Endothelial cell of umbilical vein (primary cell): ENCODE measurements at regions not wholly inside any gene's neighbourhood (a gene's known extent, or its start where the extent isn't known, plus 50 kb on each side); places are given as distances from the start of the nearest gene placed in this dataset.
A peak's percentile ranks its signal among the peaks of the same experiment; 100 is the strongest.

ENCODE experiments used
- BruUV-seq: library from RNA; stranded (reverse); fragments of 400-500 nt; replicated peaks from 2 replicates; lab custom pipeline; 2021; lab: Mats Ljungman, UMichigan
- CTCF ChIA-PET: fragments of 300-600, 350-600 bp; sonication (Branson Sonifier 250); formaldehyde crosslinking; loops from one replicate; lab custom pipeline; 2021; ENCODE audit warnings: antibody characterized with exemption, inconsistent platforms; lab: Charles Lee
- POLR2A ChIA-PET: fragments of 300-600, 350-600 bp; sonication (Branson Sonifier 250); formaldehyde crosslinking; loops from one replicate; lab custom pipeline; 2021; ENCODE audit warnings: antibody characterized with exemption, inconsistent platforms; lab: Charles Lee
- DNase-seq: peaks from one replicate; pipeline ENCODE4 v3.0.0-alpha.2; 2011; ENCODE audit warnings: low read depth, low spot score
- FAIRE-seq: peaks from 2 replicates; lab custom pipeline; 2011; peaks lifted over from hg19 to GRCh38; lab: Jason Lieb, UNC
- H2AFZ ChIP-seq: 2 replicates; pipeline ENCODE4 v1.6.0; 2012; ENCODE audit warnings: low read depth, low read length, control low read depth, inconsistent platforms
- H3K27ac ChIP-seq: 2 replicates; pipeline ENCODE4 v1.5.1; 2011; ENCODE audit warnings: low read depth, mild to moderate bottlenecking, control low read depth, low read length, moderate library complexity; ENCODE audit not compliant: insufficient read depth
- H3K27me3 ChIP-seq, 2 experiments: 2 replicates each; pipeline versions ENCODE4 v1.6.0 to v1.6.1; 2011; ENCODE audit warnings: low read length in 2 of 2, mixed read lengths in 1 of 2; ENCODE audit not compliant: control insufficient read depth in 2 of 2, insufficient read depth in 2 of 2
- H3K36me3 ChIP-seq, 2 experiments: 2 replicates in 1 of 2; 3 replicates in 1 of 2; pipeline ENCODE4 v1.5.1; 2011; ENCODE audit warnings: low read length in 2 of 2, mild to moderate bottlenecking in 1 of 2, moderate library complexity in 1 of 2; ENCODE audit not compliant: control insufficient read depth in 2 of 2, insufficient read depth in 2 of 2; ENCODE audit errors: extremely low read depth in 1 of 2
- H3K4me1 ChIP-seq: 3 replicates; pipeline ENCODE4 v1.5.1; 2011; ENCODE audit warnings: mild to moderate bottlenecking, low read length; ENCODE audit not compliant: control insufficient read depth, insufficient read depth; ENCODE audit errors: extremely low read depth
- H3K4me2 ChIP-seq: 2 replicates; pipeline ENCODE4 v1.6.1; 2011; ENCODE audit warnings: low read length, control low read depth, mixed read lengths; ENCODE audit not compliant: insufficient read depth
- H3K4me3 ChIP-seq, 3 experiments: fragments of 200-600 bp in 1 of 3; sonication (generic), shearing (Covaris generic) in 1 of 3; replicated peaks in 1 of 3; 2 replicates each; pipeline ENCODE4 v1.5.1; 2011 to 2016; ENCODE audit warnings: control low read depth in 3 of 3, low read length in 3 of 3, mild to moderate bottlenecking in 2 of 3, inconsistent platforms in 1 of 3, low read depth in 1 of 3, moderate library complexity in 1 of 3; ENCODE audit not compliant: insufficient read depth in 1 of 3
- H3K79me2 ChIP-seq: 2 replicates; pipeline ENCODE4 v1.6.0; 2012; ENCODE audit warnings: low read length, inconsistent platforms; ENCODE audit not compliant: control insufficient read depth, insufficient read depth
- H3K9ac ChIP-seq: replicated peaks from 2 replicates; pipeline ENCODE3; 2011; ENCODE audit warnings: low read length, control low read depth; ENCODE audit not compliant: insufficient read depth; ENCODE audit errors: extremely low read depth
- H3K9me1 ChIP-seq: replicated peaks from 3 replicates; pipeline ENCODE4 v1.6.0; 2011; ENCODE audit warnings: mild to moderate bottlenecking, low read length; ENCODE audit not compliant: control insufficient read depth, insufficient read depth; ENCODE audit errors: extremely low read depth
- H3K9me3 ChIP-seq: replicated peaks from 2 replicates; pipeline ENCODE4 v1.5.1; 2012; ENCODE audit warnings: low read length, inconsistent platforms; ENCODE audit not compliant: control insufficient read depth, insufficient read depth
- H4K20me1 ChIP-seq: replicated peaks from 2 replicates; pipeline ENCODE3; 2011; ENCODE audit warnings: mild to moderate bottlenecking, low read length; ENCODE audit not compliant: control insufficient read depth, insufficient read depth; ENCODE audit errors: extremely low read depth
- CTCF ChIP-seq, 2 donors: IDR thresholded peaks; 1 replicate in 1 of 2; 2 replicates in 1 of 2; pipeline ENCODE4 v1.5.1; 2011; ENCODE audit warnings: low read length in 2 of 2, mild to moderate bottlenecking in 2 of 2, moderate library complexity in 2 of 2, control low read depth in 1 of 2, inconsistent platforms in 1 of 2, low read depth in 1 of 2; ENCODE audit not compliant: insufficient read depth in 1 of 2; ENCODE audit errors: extremely low read depth in 1 of 2
- EZH2 ChIP-seq: IDR thresholded peaks from 2 replicates; pipeline ENCODE4 v1.6.1; 2012; ENCODE audit warnings: borderline replicate concordance, low read depth, mild to moderate bottlenecking, moderate library complexity, low read length, inconsistent platforms; ENCODE audit not compliant: severe bottlenecking
- FOS ChIP-seq: IDR thresholded peaks from 2 replicates; pipeline ENCODE4 v1.6.1; 2011; ENCODE audit warnings: mild to moderate bottlenecking, low read length, moderate library complexity, borderline replicate concordance; ENCODE audit not compliant: insufficient read depth
- GATA2 ChIP-seq: IDR thresholded peaks from 2 replicates; pipeline ENCODE4 v1.7.0; 2011; ENCODE audit warnings: low read depth, mild to moderate bottlenecking, moderate library complexity, mixed read lengths, low read length; ENCODE audit not compliant: insufficient read length, insufficient read depth
- JUN ChIP-seq: IDR thresholded peaks from 2 replicates; pipeline ENCODE4 v1.6.1; 2011; ENCODE audit warnings: borderline replicate concordance, low read depth; ENCODE audit not compliant: insufficient read length, insufficient read depth
- MAX ChIP-seq: IDR thresholded peaks from 2 replicates; pipeline ENCODE4 v1.6.1; 2011; ENCODE audit not compliant: insufficient read depth, insufficient read length
- MYC ChIP-seq: IDR thresholded peaks from one replicate; pipeline ENCODE4 v1.6.1; 2011; ENCODE audit warnings: mild to moderate bottlenecking, low read depth, low read length
- POLR2A ChIP-seq: IDR thresholded peaks from 2 replicates; pipeline ENCODE4 v1.6.1; 2012; ENCODE audit warnings: low read depth, mild to moderate bottlenecking, control low read depth, low read length
- POLR2AphosphoS5 ChIP-seq: IDR thresholded peaks from 2 replicates; pipeline ENCODE4 v1.6.1; 2012; ENCODE audit warnings: low read depth, mild to moderate bottlenecking, control low read depth, low read length, moderate library complexity; ENCODE audit not compliant: insufficient read depth
- dilution Hi-C: fragments of 300-500 bp; cut with MboI; formaldehyde crosslinking; loops from one replicate; pipeline ENCODE4 v1.15.0; 2019; ENCODE audit warnings: low sequenced_read_pairs; ENCODE audit not compliant: extremely low pct_ligation_motif_present
- intact Hi-C: fragments of 100-400 bp; cut with micrococcal nuclease; formaldehyde crosslinking; loops from one replicate; pipeline ENCODE4 v1.10.0; 2022

GRCh38 chr4:123144616-123145015, 222.2 kb upstream of the NUDT6 start:
- Histone ChIP-seq H3K4me3 (no peak overlapping the region), H2AFZ (no peak overlapping the region), H3K4me2 (no peak overlapping the region), H3K9me1 (no peaks in the 10 kb centered on the region), H3K4me1 (no peaks in the 10 kb centered on the region), H3K27ac (no peak overlapping the region), H3K9ac (no peak overlapping the region), H4K20me1 (no peaks in the 10 kb centered on the region), H3K9me3 (no peaks in the 10 kb centered on the region), H3K79me2 (no peaks in the 10 kb centered on the region), H3K36me3 (no peaks in the 10 kb centered on the region), H3K27me3 (no peaks in the 10 kb centered on the region)
- DNase-seq (no peak), FAIRE-seq (no peak)
- TF ChIP-seq GATA2, result no peak
- no peak for TF ChIP-seq MAX
- TF ChIP-seq MYC, result no peak
- ChIA-PET CTCF (interaction anchor here (1.0 to 2.2 kb wide), 2 partner anchors 9 to 17 kb away, joined by 3 to 12 read pairs; no protein-coding TSS in a partner anchor), POLR2A (no interaction called here)
- BruUV-seq, result no TSS peak
- intact Hi-C loops, result no loop called here
- dilution Hi-C loops, result no loop called here

GRCh38 chr4:123158576-123158975, 236.2 kb upstream of the NUDT6 start:
- dilution Hi-C loops, result no loop called here
- Histone ChIP-seq H3K4me1 (no peaks in the 10 kb centered on the region), H3K27me3 (no peaks in the 10 kb centered on the region), H3K9me1 (no peaks in the 10 kb centered on the region), H4K20me1 (no peaks in the 10 kb centered on the region), H3K27ac (no peak overlapping the region), H2AFZ (no peak overlapping the region), H3K4me3 (no peak overlapping the region), H3K9ac (no peak overlapping the region), H3K79me2 (no peaks in the 10 kb centered on the region), H3K36me3 (no peaks in the 10 kb centered on the region), H3K4me2 (no peak overlapping the region), H3K9me3 (no peaks in the 10 kb centered on the region)
- BruUV-seq, result no TSS peak
- ChIA-PET CTCF (interaction anchor here (1.5 kb wide), 1 partner anchor 10 kb away, joined by 3 read pairs; no protein-coding TSS in a partner anchor), POLR2A (no interaction called here)
- intact Hi-C loops, result no loop called here
- DNase-seq (peak; percentile 8), FAIRE-seq (peak; percentile 40)
- TF ChIP-seq POLR2AphosphoS5, result no peak
- no peak for TF ChIP-seq GATA2
- TF ChIP-seq JUN, result no peak
- TF ChIP-seq POLR2A, result no peak
- no peak for TF ChIP-seq MYC
- no peak for TF ChIP-seq CTCF (IDR thresholded peaks at IDR 0.05; ENCODE audit: extremely low read depth in 1 of 2, insufficient read depth in 1 of 2, low read depth in 1 of 2, low read length in 2 of 2)
- no peak for TF ChIP-seq MAX
- TF ChIP-seq EZH2, result no peak
- TF ChIP-seq FOS, result no peak
